ENCODE measurements at regions not wholly inside any gene's neighbourhood (a gene's known extent, or its start where the extent isn't known, plus 50 kb on each side); places are given as distances from the start of the nearest gene placed in this dataset.

DNA sequence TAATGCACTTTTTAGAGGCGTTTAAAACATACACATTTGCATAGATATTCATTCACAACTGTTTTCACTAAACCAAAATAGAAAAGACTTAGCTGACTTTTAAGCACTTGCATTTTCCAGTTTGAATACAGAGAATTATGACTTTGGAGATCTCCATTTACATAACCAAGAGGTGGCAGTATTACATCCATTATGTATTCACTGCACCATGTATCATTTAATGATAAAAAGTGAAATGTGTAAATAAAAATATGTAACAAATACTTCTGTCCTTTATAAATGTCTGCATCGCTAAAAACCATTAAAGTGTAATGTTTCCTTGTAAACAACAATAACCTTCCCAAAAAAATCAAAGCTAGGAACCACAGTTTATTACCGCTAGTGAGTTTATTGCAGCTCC, 413.2 kb downstream of the FGF13 start:
- H3K4me3 ChIP-seq = no peak overlapping the region
- no peaks in the 10 kb centered on the region for H3K27me3 ChIP-seq
- 58 to 60% methylated on average over 3 of the region's 3 CpGs for WGBS, 2 donors
- H3K36me3 ChIP-seq = no peaks in the 10 kb centered on the region
- no peak for DNase-seq
- H3K9me3 ChIP-seq = no peaks in the 10 kb centered on the region
- ATAC-seq (ENCODE audit: low FRiP score in 2 of 2) = no peak
- TF ChIP-seq, protein P1, sequence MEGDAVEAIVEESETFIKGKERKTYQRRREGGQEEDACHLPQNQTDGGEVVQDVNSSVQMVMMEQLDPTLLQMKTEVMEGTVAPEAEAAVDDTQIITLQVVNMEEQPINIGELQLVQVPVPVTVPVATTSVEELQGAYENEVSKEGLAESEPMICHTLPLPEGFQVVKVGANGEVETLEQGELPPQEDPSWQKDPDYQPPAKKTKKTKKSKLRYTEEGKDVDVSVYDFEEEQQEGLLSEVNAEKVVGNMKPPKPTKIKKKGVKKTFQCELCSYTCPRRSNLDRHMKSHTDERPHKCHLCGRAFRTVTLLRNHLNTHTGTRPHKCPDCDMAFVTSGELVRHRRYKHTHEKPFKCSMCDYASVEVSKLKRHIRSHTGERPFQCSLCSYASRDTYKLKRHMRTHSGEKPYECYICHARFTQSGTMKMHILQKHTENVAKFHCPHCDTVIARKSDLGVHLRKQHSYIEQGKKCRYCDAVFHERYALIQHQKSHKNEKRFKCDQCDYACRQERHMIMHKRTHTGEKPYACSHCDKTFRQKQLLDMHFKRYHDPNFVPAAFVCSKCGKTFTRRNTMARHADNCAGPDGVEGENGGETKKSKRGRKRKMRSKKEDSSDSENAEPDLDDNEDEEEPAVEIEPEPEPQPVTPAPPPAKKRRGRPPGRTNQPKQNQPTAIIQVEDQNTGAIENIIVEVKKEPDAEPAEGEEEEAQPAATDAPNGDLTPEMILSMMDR (IDR thresholded peaks at IDR 0.05) = no peak
- TF ChIP-seq POLR2AphosphoS5 (IDR thresholded peaks at IDR 0.05) = no peak
- no peak for TF ChIP-seq POLR2A (IDR thresholded peaks at IDR 0.05)
- no peak for TF ChIP-seq EP300 (IDR thresholded peaks at IDR 0.05)
- H3K27ac ChIP-seq = no peak overlapping the region
- no peaks in the 10 kb centered on the region for H3K4me1 ChIP-seq

DNA sequence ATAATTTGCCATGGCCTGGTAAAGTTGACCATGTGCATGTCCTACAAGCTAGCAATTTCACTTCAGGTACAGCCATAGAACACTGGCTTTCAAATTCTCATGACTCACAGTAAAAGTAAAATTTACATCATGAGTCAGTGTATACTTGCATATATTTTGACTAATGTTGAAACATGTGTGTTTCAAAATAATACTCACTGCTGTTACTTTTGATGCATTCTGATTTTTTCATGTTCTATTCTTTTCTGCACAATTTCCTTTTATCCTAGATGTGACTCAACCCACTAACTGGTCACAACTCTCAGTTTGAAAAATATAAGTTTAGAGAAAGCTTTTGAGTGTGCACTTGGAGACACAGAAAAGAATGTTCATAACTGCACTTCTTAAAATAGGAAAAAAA, 365.7 kb downstream of the FGF13 start:
- Histone ChIP-seq H3K4me1 (no peaks in the 10 kb centered on the region), H3K27ac (no peak overlapping the region), H3K27me3 (no peaks in the 10 kb centered on the region), H3K9me3 (no peaks in the 10 kb centered on the region), H3K36me3 (no peaks in the 10 kb centered on the region), H3K4me3 (no peak overlapping the region)
- ATAC-seq (ENCODE audit: low FRiP score in 2 of 2) (no peak), DNase-seq (no peak)
- TF ChIP-seq, protein P1 (IDR thresholded peaks at IDR 0.05) = no peak
- TF ChIP-seq EP300 (IDR thresholded peaks at IDR 0.05) (no peak), POLR2AphosphoS5 (IDR thresholded peaks at IDR 0.05) (no peak), POLR2A (IDR thresholded peaks at IDR 0.05) (no peak)

DNA sequence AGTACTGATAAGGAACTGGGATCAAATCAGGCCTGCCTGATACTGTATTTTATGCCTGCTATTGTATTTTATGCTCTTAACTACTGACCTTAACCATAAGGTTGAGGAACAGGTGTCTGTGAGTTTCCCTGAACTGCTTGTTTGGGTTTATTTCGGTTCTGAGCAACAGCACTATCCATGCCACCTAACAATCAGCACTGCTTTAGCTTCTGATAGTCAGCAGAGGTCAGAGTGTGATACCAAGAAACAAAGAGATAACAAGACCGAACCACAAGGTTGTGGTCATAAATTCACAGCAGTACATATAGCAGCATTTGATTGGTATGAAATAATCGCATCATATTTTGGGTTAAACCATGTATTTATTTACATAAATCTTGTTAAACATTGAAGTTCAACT, 362.2 kb downstream of the FGF13 start:
- Histone ChIP-seq H3K4me1 (no peaks in the 10 kb centered on the region), H3K36me3 (no peaks in the 10 kb centered on the region), H3K4me3 (no peak overlapping the region), H3K27ac (no peak overlapping the region), H3K27me3 (no peaks in the 10 kb centered on the region), H3K9me3 (no peaks in the 10 kb centered on the region)
- ATAC-seq (ENCODE audit: low FRiP score in 2 of 2) = no peak
- no peak for DNase-seq
- WGBS, 2 donors = 42% methylated on average over 3 of the region's 3 CpGs
- TF ChIP-seq, protein P1 (IDR thresholded peaks at IDR 0.05) = no peak
- TF ChIP-seq POLR2AphosphoS5 (IDR thresholded peaks at IDR 0.05) = no peak
- no peak for TF ChIP-seq POLR2A (IDR thresholded peaks at IDR 0.05)
- no peak for TF ChIP-seq EP300 (IDR thresholded peaks at IDR 0.05)

DNA sequence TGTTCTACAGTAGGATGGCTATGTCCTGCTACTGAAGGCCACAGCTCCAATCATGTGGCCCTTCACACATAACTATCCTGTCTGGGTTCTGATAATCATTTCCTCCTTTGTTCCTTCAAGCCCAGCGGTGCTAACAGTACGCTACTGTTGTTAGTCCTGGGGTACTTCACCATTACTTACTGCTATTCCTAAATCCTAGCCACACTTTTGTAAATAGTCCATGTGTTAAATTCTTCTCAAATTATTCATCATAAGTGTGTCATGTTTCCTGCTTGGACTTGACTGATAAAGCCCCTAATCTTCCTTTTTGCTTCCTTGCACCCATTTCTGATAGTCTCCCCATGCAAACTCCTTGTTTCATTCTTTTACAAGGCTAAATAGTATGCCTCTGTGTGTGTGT, 332.6 kb downstream of the FGF13 start:
- Histone ChIP-seq H3K9me3 (peaks cover 0 to 12% (median 0%) of the 10 kb centered on the region in 4 donors), H3K4me3 (no peak overlapping the region), H3K27ac (no peak overlapping the region), H3K27me3 (no peaks in the 10 kb centered on the region), H3K4me1 (no peaks in the 10 kb centered on the region), H3K36me3 (no peaks in the 10 kb centered on the region)
- ATAC-seq (ENCODE audit: low FRiP score in 2 of 2) (no peak), DNase-seq (no peak)
- TF ChIP-seq EP300 (IDR thresholded peaks at IDR 0.05) (no peak), POLR2AphosphoS5 (IDR thresholded peaks at IDR 0.05) (no peak), POLR2A (IDR thresholded peaks at IDR 0.05) (no peak)
- TF ChIP-seq, protein P1 (IDR thresholded peaks at IDR 0.05) = no peak
- WGBS, 2 donors = 91 to 94% methylated on average over 2 of the region's 2 CpGs

DNA sequence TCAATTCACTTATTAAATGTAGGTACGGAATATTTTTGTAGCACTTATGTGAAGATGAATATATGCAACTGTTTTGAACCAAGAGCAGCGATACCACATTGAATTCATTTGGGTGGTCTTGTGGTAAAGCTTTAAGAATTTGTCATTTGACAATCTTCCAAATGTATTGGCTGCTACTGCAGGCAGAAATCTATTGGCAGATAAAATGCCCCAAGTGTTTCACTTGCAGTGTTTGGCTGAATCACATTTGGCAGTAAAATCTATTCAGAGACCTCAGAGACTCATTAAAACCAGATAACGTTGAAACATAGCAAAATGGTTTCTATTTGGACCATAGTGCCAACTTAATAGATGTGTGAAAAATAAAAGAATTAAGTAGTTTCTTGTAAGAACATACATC, 303.4 kb downstream of the FGF13 start:
- TF ChIP-seq POLR2AphosphoS5 (IDR thresholded peaks at IDR 0.05) = no peak
- TF ChIP-seq EP300 (IDR thresholded peaks at IDR 0.05) = no peak
- no peak for TF ChIP-seq POLR2A (IDR thresholded peaks at IDR 0.05)
- TF ChIP-seq, protein P1 (IDR thresholded peaks at IDR 0.05) = no peak

More for the DNA sequence above, 303.4 kb downstream of the FGF13 start:
- H3K9me3 ChIP-seq = no peaks in the 10 kb centered on the region
- H3K4me3 ChIP-seq = no peak overlapping the region
- H3K27ac ChIP-seq = no peak overlapping the region
- WGBS, 2 donors = 61 to 81% methylated on average over 3 of the region's 3 CpGs
- no peaks in the 10 kb centered on the region for H3K27me3 ChIP-seq
- H3K4me1 ChIP-seq = no peaks in the 10 kb centered on the region
- H3K36me3 ChIP-seq = no peaks in the 10 kb centered on the region
- DNase-seq = no peak
- ATAC-seq (ENCODE audit: low FRiP score in 2 of 2) = no peak
